GM23338 (cell line): ENCODE measurements at regions not wholly inside any gene's neighbourhood (a gene's known extent, or its start where the extent isn't known, plus 50 kb on each side); places are given as distances from the start of the nearest gene placed in this dataset.

Experiments used
- CTCF ChIP-seq, 2 experiments: fragments of 200-600 bp in 1 of 2; sonication (generic) in 1 of 2; conservative IDR thresholded peaks; 2 replicates each; pipeline versions ENCODE4 v1.5.1 to v1.6.1; 2016 to 2017; ENCODE audit warnings: antibody characterized with exemption in 2 of 2, low read depth in 2 of 2, mild to moderate bottlenecking in 2 of 2, moderate library complexity in 1 of 2
- EZH2 ChIP-seq: fragments of 200-600 bp; sonication (generic); IDR thresholded peaks from one replicate; pipeline ENCODE4 v1.8.0; 2017; ENCODE audit warnings: antibody characterized with exemption, mild to moderate bottlenecking, low read depth; ENCODE audit not compliant: unreplicated experiment
- EZH2phosphoT487 ChIP-seq: fragments of 200-600 bp; sonication (generic); IDR thresholded peaks from one replicate; pipeline ENCODE4 v1.8.1; 2018; ENCODE audit warnings: antibody characterized with exemption; ENCODE audit not compliant: unreplicated experiment
- NANOG ChIP-seq: IDR thresholded peaks from 2 replicates; pipeline ENCODE4 v1.6.1; 2016; ENCODE audit warnings: antibody characterized with exemption, borderline replicate concordance
- REST ChIP-seq: IDR thresholded peaks from one replicate; pipeline ENCODE4 v1.6.1; 2018; ENCODE audit warnings: antibody characterized with exemption; ENCODE audit not compliant: unreplicated experiment

DNA sequence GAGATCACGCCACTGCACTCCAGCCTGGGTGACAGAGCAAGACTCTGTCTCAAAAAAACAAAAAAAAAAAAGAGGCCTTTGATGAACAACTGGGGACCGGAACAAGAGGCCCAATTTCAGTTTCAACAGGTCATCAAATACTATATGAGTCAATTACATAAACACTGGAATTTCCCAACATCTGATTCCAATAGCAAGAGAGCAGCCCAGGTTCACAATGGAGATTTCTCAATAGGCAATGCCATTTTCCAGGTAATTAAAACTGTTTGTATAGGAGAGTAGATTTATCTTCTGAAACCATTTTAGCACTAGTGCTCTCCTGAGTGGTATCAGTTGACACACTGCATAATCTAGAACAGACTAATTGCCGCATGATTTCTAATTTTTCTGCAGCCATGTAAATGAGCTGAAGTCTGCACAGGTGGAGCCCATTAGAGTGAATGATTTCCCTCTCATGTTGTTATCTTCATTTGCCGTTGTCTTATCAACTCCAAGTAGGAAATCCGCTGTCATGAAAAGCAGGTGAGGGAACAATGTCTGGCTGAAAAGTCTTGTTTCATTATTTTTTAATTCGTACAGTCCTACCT, 264.1 kb upstream of the MEIS1 start:
- TF ChIP-seq EZH2 = no peak
- no peak for TF ChIP-seq NANOG
- TF ChIP-seq CTCF (conservative IDR thresholded peaks at IDR 0.05; ENCODE audit: low read depth in 2 of 2) = no peak
- no peak for TF ChIP-seq REST
- TF ChIP-seq EZH2phosphoT487 = no peak
